Central memory CD8-positive, alpha-beta T cell (primary cell): ENCODE measurements at regions not wholly inside any gene's neighbourhood (a gene's known extent, or its start where the extent isn't known, plus 50 kb on each side); places are given as distances from the start of the nearest gene placed in this dataset.
A peak's percentile ranks its signal among the peaks of the same experiment; 100 is the strongest.

Source experiments
- ATAC-seq: fragments of 150-1000 bp; cut with Tn5 transposase; replicated peaks from 2 replicates; pipeline ENCODE4 v1.10.0; 2022; ENCODE audit warnings: mild to moderate bottlenecking, moderate FRiP score, moderate number of reproducible peaks; ENCODE audit not compliant: poor library complexity, severe bottlenecking; ENCODE audit errors: extremely low read depth
- DNase-seq, 2 donors: peaks; one replicate each; pipeline ENCODE4 v3.0.0; 2021; ENCODE audit warnings: low spot score in 2 of 2
- H3K27ac Mint-ChIP-seq: one replicate; pipeline ENCODE4 v1.8.0; 2022; ENCODE audit warnings: low read depth, mild to moderate bottlenecking, moderate library complexity, mixed read lengths
- H3K27me3 Mint-ChIP-seq: one replicate; pipeline ENCODE4 v1.8.0; 2022; ENCODE audit warnings: mixed read lengths
- H3K36me3 Mint-ChIP-seq: one replicate; pipeline ENCODE4 v1.8.0; 2022; ENCODE audit warnings: mild to moderate bottlenecking, moderate library complexity, mixed read lengths; ENCODE audit not compliant: insufficient read depth
- H3K4me1 Mint-ChIP-seq: one replicate; pipeline ENCODE4 v1.8.0; 2022; ENCODE audit warnings: mixed read lengths
- H3K4me3 Mint-ChIP-seq: one replicate; pipeline ENCODE4 v1.8.0; 2022; ENCODE audit warnings: mild to moderate bottlenecking, moderate library complexity, mixed read lengths
- H3K9me3 Mint-ChIP-seq: one replicate; pipeline ENCODE4 v1.8.0; 2022; ENCODE audit warnings: mixed read lengths

GRCh38 chr2:7824211-7824610, 857.6 kb upstream of the ID2 start:
- no peak overlapping the region for H3K27ac Mint-ChIP-seq
- no peaks in the 10 kb centered on the region for H3K36me3 Mint-ChIP-seq

GRCh38 chr2:7825591-7826312, 856.1 kb upstream of the ID2 start:
- H3K27ac Mint-ChIP-seq = no peak overlapping the region
- H3K4me1 Mint-ChIP-seq = peaks cover 11% of the 10 kb centered on the region
- H3K4me3 Mint-ChIP-seq = no peak overlapping the region
- DNase-seq = no peak
- H3K27me3 Mint-ChIP-seq = no peaks in the 10 kb centered on the region
- peak; percentile 64 for ATAC-seq
- no peaks in the 10 kb centered on the region for H3K36me3 Mint-ChIP-seq
- no peaks in the 10 kb centered on the region for H3K9me3 Mint-ChIP-seq

More at GRCh38 chr2:7824211-7824610, 857.6 kb upstream of the ID2 start:
- no peaks in the 10 kb centered on the region for H3K27me3 Mint-ChIP-seq
- ATAC-seq (no peak), DNase-seq (no peak)
- peaks cover 11% of the 10 kb centered on the region for H3K4me1 Mint-ChIP-seq
- H3K9me3 Mint-ChIP-seq = no peaks in the 10 kb centered on the region
- no peak overlapping the region for H3K4me3 Mint-ChIP-seq

GRCh38 chr2:7826656-7827055, 855.2 kb upstream of the ID2 start:
- Mint-ChIP-seq H3K9me3 (no peaks in the 10 kb centered on the region), H3K4me1 (peaks cover 11% of the 10 kb centered on the region), H3K27me3 (no peaks in the 10 kb centered on the region), H3K4me3 (no peak overlapping the region), H3K36me3 (no peaks in the 10 kb centered on the region), H3K27ac (no peak overlapping the region)
- DNase-seq (no peak), ATAC-seq (no peak)

- DNase-seq = no peak
- no peak for ATAC-seq
- Mint-ChIP-seq H3K27me3 (no peaks in the 10 kb centered on the region), H3K27ac (no peak overlapping the region), H3K4me1 (peaks cover 11% of the 10 kb centered on the region), H3K4me3 (no peak overlapping the region), H3K36me3 (no peaks in the 10 kb centered on the region), H3K9me3 (no peaks in the 10 kb centered on the region)
These were observed 852.6 kb upstream of the ID2 start for GRCh38 chr2:7829241-7829640.

GRCh38 chr2:7830616-7831015, 851.2 kb upstream of the ID2 start:
- no peak for DNase-seq
- Mint-ChIP-seq H3K27me3 (no peaks in the 10 kb centered on the region), H3K27ac (no peak overlapping the region), H3K9me3 (no peaks in the 10 kb centered on the region), H3K4me1 (peaks cover 16% of the 10 kb centered on the region), H3K36me3 (no peaks in the 10 kb centered on the region), H3K4me3 (no peak overlapping the region)
- no peak for ATAC-seq

- no peak overlapping the region for H3K4me3 Mint-ChIP-seq
- peaks cover 12% of the 10 kb centered on the region for H3K4me1 Mint-ChIP-seq
- H3K27me3 Mint-ChIP-seq = no peaks in the 10 kb centered on the region
- ATAC-seq (no peak), DNase-seq (no peak)
- H3K36me3 Mint-ChIP-seq = no peaks in the 10 kb centered on the region
- no peak overlapping the region for H3K27ac Mint-ChIP-seq
- H3K9me3 Mint-ChIP-seq = no peaks in the 10 kb centered on the region
These were observed 846.7 kb upstream of the ID2 start for GRCh38 chr2:7835151-7835550.

- ATAC-seq = no peak
These were observed 845.9 kb upstream of the ID2 start for GRCh38 chr2:7835693-7836680.

GRCh38 chr2:7837237-7837760, 844.6 kb upstream of the ID2 start:
- Mint-ChIP-seq H3K27me3 (no peaks in the 10 kb centered on the region), H3K27ac (no peak overlapping the region), H3K4me3 (no peak overlapping the region), H3K36me3 (no peaks in the 10 kb centered on the region), H3K4me1 (peaks cover 12% of the 10 kb centered on the region), H3K9me3 (no peaks in the 10 kb centered on the region)
- no peak for ATAC-seq
- DNase-seq = no peak

More at GRCh38 chr2:7835693-7836680, 845.9 kb upstream of the ID2 start:
- Mint-ChIP-seq H3K27me3 (no peaks in the 10 kb centered on the region), H3K36me3 (no peaks in the 10 kb centered on the region), H3K9me3 (no peaks in the 10 kb centered on the region), H3K4me1 (peaks cover 12% of the 10 kb centered on the region), H3K4me3 (no peak overlapping the region), H3K27ac (no peak overlapping the region)
- no peak for DNase-seq

- ATAC-seq (no peak), DNase-seq (no peak)
- Mint-ChIP-seq H3K27me3 (no peaks in the 10 kb centered on the region), H3K9me3 (no peaks in the 10 kb centered on the region), H3K27ac (no peak overlapping the region), H3K4me1 (peaks cover 12% of the 10 kb centered on the region), H3K36me3 (no peaks in the 10 kb centered on the region), H3K4me3 (no peak overlapping the region)
These were observed 843.2 kb upstream of the ID2 start for GRCh38 chr2:7838669-7839068.

GRCh38 chr2:7840651-7841380, 841.0 kb upstream of the ID2 start:
- H3K27me3 Mint-ChIP-seq = no peaks in the 10 kb centered on the region
- no peaks in the 10 kb centered on the region for H3K9me3 Mint-ChIP-seq
- no peaks in the 10 kb centered on the region for H3K36me3 Mint-ChIP-seq
- DNase-seq (no peak), ATAC-seq (no peak)
- no peak overlapping the region for H3K4me3 Mint-ChIP-seq
- no peak overlapping the region for H3K27ac Mint-ChIP-seq
- H3K4me1 Mint-ChIP-seq = peaks cover 3% of the 10 kb centered on the region

- ATAC-seq (no peak), DNase-seq (no peak)
- H3K9me3 Mint-ChIP-seq = no peaks in the 10 kb centered on the region
- H3K27me3 Mint-ChIP-seq = no peaks in the 10 kb centered on the region
- H3K4me1 Mint-ChIP-seq = no peaks in the 10 kb centered on the region
- no peak overlapping the region for H3K27ac Mint-ChIP-seq
- no peak overlapping the region for H3K4me3 Mint-ChIP-seq
- no peaks in the 10 kb centered on the region for H3K36me3 Mint-ChIP-seq
These were observed 840.1 kb upstream of the ID2 start for GRCh38 chr2:7841751-7842150.

GRCh38 chr2:7844414-7844965, 837.4 kb upstream of the ID2 start:
- no peak overlapping the region for H3K4me3 Mint-ChIP-seq
- ATAC-seq (no peak), DNase-seq (no peak)
- H3K27me3 Mint-ChIP-seq = no peaks in the 10 kb centered on the region
- H3K9me3 Mint-ChIP-seq = no peaks in the 10 kb centered on the region
- peaks cover 15% of the 10 kb centered on the region for H3K4me1 Mint-ChIP-seq
- no peak overlapping the region for H3K27ac Mint-ChIP-seq
- H3K36me3 Mint-ChIP-seq = peaks cover 3% of the 10 kb centered on the region
